ENCODE measurements at regions not wholly inside any gene's neighbourhood (a gene's known extent, or its start where the extent isn't known, plus 50 kb on each side); places are given as distances from the start of the nearest gene placed in this dataset.

DNA sequence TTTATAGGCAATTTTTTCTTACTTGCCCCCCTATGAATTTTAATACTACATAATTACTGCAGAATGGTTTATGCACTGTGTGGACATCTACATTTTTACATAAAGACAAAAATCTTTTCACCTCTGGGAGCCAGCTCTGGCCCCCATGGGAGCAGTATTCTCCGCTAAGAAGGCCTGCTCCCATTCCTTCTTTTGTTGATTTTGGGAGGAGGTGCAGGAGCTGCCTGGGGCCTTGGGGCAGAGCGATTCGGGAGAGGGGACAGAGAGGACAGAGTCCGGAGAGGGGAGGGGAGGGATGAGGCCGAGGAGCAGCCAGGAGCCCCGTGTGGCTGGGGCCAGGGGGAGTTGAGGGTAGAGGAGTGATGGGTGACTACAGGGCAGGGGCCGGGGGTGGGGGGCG lies 452.0 kb downstream of the PREX1 start:
- TF ChIP-seq, protein P1, sequence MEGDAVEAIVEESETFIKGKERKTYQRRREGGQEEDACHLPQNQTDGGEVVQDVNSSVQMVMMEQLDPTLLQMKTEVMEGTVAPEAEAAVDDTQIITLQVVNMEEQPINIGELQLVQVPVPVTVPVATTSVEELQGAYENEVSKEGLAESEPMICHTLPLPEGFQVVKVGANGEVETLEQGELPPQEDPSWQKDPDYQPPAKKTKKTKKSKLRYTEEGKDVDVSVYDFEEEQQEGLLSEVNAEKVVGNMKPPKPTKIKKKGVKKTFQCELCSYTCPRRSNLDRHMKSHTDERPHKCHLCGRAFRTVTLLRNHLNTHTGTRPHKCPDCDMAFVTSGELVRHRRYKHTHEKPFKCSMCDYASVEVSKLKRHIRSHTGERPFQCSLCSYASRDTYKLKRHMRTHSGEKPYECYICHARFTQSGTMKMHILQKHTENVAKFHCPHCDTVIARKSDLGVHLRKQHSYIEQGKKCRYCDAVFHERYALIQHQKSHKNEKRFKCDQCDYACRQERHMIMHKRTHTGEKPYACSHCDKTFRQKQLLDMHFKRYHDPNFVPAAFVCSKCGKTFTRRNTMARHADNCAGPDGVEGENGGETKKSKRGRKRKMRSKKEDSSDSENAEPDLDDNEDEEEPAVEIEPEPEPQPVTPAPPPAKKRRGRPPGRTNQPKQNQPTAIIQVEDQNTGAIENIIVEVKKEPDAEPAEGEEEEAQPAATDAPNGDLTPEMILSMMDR (IDR thresholded peaks at IDR 0.05; ENCODE audit: low read depth, low read length, poor library complexity, severe bottlenecking) = no peak
- TF ChIP-seq EZH2phosphoT487 (IDR thresholded peaks at IDR 0.05; ENCODE audit: borderline replicate concordance, low read length) = no peak
